Osteocyte (in vitro differentiated cells): ENCODE measurements at regions not wholly inside any gene's neighbourhood (a gene's known extent, or its start where the extent isn't known, plus 50 kb on each side); places are given as distances from the start of the nearest gene placed in this dataset.

Source experiments
- DNase-seq: peaks from one replicate; pipeline ENCODE4 v3.0.0; 2021; ENCODE audit warnings: mixed read lengths; ENCODE audit not compliant: unreplicated experiment; ENCODE audit errors: extremely low spot score
- H3K27ac Mint-ChIP-seq: one replicate; pipeline ENCODE4 v1.8.0; 2021; ENCODE audit warnings: mild to moderate bottlenecking, mixed read lengths; ENCODE audit not compliant: unreplicated experiment
- H3K27me3 Mint-ChIP-seq: one replicate; pipeline ENCODE4 v1.8.0; 2021; ENCODE audit warnings: mixed read lengths; ENCODE audit not compliant: unreplicated experiment
- H3K36me3 Mint-ChIP-seq: one replicate; pipeline ENCODE4 v1.8.0; 2021; ENCODE audit warnings: mixed read lengths; ENCODE audit not compliant: unreplicated experiment
- H3K4me1 Mint-ChIP-seq: one replicate; pipeline ENCODE4 v1.8.0; 2021; ENCODE audit warnings: mixed read lengths; ENCODE audit not compliant: unreplicated experiment
- H3K4me3 Mint-ChIP-seq: one replicate; pipeline ENCODE4 v1.8.0; 2021; ENCODE audit warnings: mild to moderate bottlenecking, moderate library complexity, mixed read lengths; ENCODE audit not compliant: unreplicated experiment
- H3K9me3 Mint-ChIP-seq: one replicate; pipeline ENCODE4 v1.8.0; 2021; ENCODE audit warnings: mixed read lengths; ENCODE audit not compliant: unreplicated experiment
- TF ChIP-seq, protein P1 (sequence below): fragments of 200-600 bp; sonication (generic); IDR thresholded peaks from 2 replicates; pipeline ENCODE4 v1.5.0; 2021; ENCODE audit warnings: antibody characterized with exemption, mild to moderate bottlenecking, moderate library complexity

DNA sequence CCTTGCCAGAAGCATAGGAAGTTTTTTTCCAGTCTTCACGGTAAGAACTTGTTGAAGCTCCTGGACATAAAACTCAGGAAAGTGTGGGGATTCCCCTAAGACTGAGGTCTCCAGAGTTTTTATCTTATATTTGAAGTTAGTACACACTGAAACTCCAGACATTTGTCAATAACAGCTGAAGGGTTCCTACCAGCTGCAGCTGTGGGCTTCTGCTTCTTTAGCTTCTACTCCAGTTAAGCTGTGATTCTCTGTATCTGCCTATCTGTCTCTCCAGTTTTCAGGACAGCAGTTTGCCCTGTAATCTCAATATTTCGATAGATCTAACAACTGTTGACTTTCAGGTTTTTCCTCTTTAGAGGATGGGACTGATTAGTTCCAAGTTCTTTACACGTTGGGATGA, 966.0 kb upstream of the SEMA6D start:
- H3K27me3 Mint-ChIP-seq: no peaks in the 10 kb centered on the region
- no peak overlapping the region for H3K4me3 Mint-ChIP-seq
- no peaks in the 10 kb centered on the region for H3K36me3 Mint-ChIP-seq
- H3K27ac Mint-ChIP-seq: no peak overlapping the region
- H3K9me3 Mint-ChIP-seq: peaks cover 26% of the 10 kb centered on the region
- DNase-seq: no peak
- H3K4me1 Mint-ChIP-seq: no peaks in the 10 kb centered on the region
- TF ChIP-seq, protein P1, sequence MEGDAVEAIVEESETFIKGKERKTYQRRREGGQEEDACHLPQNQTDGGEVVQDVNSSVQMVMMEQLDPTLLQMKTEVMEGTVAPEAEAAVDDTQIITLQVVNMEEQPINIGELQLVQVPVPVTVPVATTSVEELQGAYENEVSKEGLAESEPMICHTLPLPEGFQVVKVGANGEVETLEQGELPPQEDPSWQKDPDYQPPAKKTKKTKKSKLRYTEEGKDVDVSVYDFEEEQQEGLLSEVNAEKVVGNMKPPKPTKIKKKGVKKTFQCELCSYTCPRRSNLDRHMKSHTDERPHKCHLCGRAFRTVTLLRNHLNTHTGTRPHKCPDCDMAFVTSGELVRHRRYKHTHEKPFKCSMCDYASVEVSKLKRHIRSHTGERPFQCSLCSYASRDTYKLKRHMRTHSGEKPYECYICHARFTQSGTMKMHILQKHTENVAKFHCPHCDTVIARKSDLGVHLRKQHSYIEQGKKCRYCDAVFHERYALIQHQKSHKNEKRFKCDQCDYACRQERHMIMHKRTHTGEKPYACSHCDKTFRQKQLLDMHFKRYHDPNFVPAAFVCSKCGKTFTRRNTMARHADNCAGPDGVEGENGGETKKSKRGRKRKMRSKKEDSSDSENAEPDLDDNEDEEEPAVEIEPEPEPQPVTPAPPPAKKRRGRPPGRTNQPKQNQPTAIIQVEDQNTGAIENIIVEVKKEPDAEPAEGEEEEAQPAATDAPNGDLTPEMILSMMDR: no peak

DNA sequence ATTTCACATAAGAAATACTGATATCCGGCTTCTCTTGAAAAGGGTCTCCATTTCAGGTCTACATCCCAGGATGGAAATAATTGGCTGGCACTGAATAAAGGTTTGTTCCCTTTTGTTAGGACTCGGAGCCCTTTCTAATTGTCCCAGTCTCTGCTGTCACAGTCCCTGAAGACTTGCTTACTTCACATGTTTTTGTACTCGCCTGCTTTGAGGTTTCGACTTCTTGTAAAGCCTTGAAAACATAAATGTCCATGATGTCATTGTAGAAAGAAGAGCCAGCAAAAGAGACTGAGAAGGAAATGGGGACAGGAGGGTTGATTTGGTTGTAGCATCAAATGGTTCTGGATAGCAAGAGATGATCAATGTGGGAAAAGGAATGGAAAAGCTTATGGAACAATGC, 963.4 kb upstream of the SEMA6D start:
- no peak overlapping the region for H3K27ac Mint-ChIP-seq
- H3K4me3 Mint-ChIP-seq: no peak overlapping the region
- H3K27me3 Mint-ChIP-seq: no peaks in the 10 kb centered on the region
- no peaks in the 10 kb centered on the region for H3K36me3 Mint-ChIP-seq
- H3K4me1 Mint-ChIP-seq: no peaks in the 10 kb centered on the region
- peaks cover 38% of the 10 kb centered on the region for H3K9me3 Mint-ChIP-seq
- TF ChIP-seq, protein P1: no peak
- DNase-seq: no peak

GRCh38 chr15:46763091-46763490, 954.2 kb upstream of the SEMA6D start:
- Mint-ChIP-seq H3K9me3 (peaks cover 17% of the 10 kb centered on the region), H3K27me3 (no peaks in the 10 kb centered on the region), H3K4me3 (no peak overlapping the region), H3K4me1 (no peaks in the 10 kb centered on the region), H3K36me3 (no peaks in the 10 kb centered on the region), H3K27ac (no peak overlapping the region)
- DNase-seq: no peak
- TF ChIP-seq, protein P1: no peak

DNA sequence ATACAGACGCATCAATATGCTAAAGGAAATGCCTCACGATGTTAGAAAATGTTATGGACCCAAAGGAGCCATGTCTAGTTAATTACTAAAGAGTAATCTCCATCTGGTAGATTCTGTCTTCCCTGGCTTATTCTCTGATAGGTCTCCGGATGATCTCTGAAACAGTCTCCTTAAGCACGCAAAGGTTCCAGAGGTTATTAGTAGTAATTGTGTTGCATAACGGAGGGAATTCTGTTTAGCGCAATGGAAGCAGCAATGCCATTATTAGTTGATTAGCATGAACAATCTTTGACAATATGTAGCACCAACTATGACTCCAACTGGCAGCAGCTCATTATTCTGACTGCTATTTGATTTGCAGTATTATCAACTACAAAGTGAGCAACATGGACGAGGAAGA, 952.5 kb upstream of the SEMA6D start:
- H3K27me3 Mint-ChIP-seq: no peaks in the 10 kb centered on the region
- DNase-seq: no peak
- TF ChIP-seq, protein P1: no peak
- H3K4me1 Mint-ChIP-seq: no peaks in the 10 kb centered on the region
- no peak overlapping the region for H3K4me3 Mint-ChIP-seq
- H3K36me3 Mint-ChIP-seq: no peaks in the 10 kb centered on the region
- H3K9me3 Mint-ChIP-seq: peaks cover 28% of the 10 kb centered on the region
- no peak overlapping the region for H3K27ac Mint-ChIP-seq

- Mint-ChIP-seq H3K27me3 (no peaks in the 10 kb centered on the region), H3K4me1 (no peaks in the 10 kb centered on the region), H3K27ac (no peak overlapping the region), H3K9me3 (peaks cover 22% of the 10 kb centered on the region), H3K4me3 (no peak overlapping the region), H3K36me3 (no peaks in the 10 kb centered on the region)
- TF ChIP-seq, protein P1: no peak
- DNase-seq: no peak
Measured at GRCh38 chr15:46766021-46766420, 951.3 kb upstream of the SEMA6D start.
